Ascending aorta (tissue), 2 donors: ENCODE measurements at regions not wholly inside any gene's neighbourhood (a gene's known extent, or its start where the extent isn't known, plus 50 kb on each side); places are given as distances from the start of the nearest gene placed in this dataset.

Experiments used
- DNase-seq, 2 donors: peaks; one replicate each; pipeline ENCODE4 v3.0.0-alpha.2; 2019; ENCODE audit warnings: low spot score in 2 of 2
- H3K27ac ChIP-seq, 2 donors: fragments of 200-600 bp; sonication (generic); one replicate each; pipeline ENCODE4 v1.5.1; 2016 to 2017; ENCODE audit warnings: mild to moderate bottlenecking in 1 of 2
- H3K27me3 ChIP-seq: fragments of 200-600 bp; sonication (generic); one replicate; pipeline ENCODE4 v1.5.1; 2017
- H3K36me3 ChIP-seq, 2 donors: fragments of 200-600 bp; sonication (generic); one replicate each; pipeline ENCODE4 v1.5.1; 2016
- H3K4me1 ChIP-seq, 2 donors: fragments of 200-600 bp; sonication (generic); one replicate each; pipeline ENCODE4 v1.5.1; 2016 to 2017; ENCODE audit warnings: mild to moderate bottlenecking in 1 of 2
- H3K4me3 ChIP-seq, 2 donors: fragments of 200-600 bp; sonication (generic); one replicate each; pipeline ENCODE4 v1.5.1; 2016 to 2017; ENCODE audit warnings: mild to moderate bottlenecking in 1 of 2
- H3K9me3 ChIP-seq, 2 donors: fragments of 200-600 bp; sonication (generic); one replicate each; pipeline ENCODE4 v1.5.1; 2016
- CTCF ChIP-seq, 3 experiments: fragments of 200-600 bp in 2 of 3; fragments of 450-650 bp in 1 of 3; sonication (generic) in 2 of 3; IDR thresholded peaks; one replicate each; pipeline ENCODE4 v1.5.1; 2016 to 2019; ENCODE audit warnings: antibody characterized with exemption in 3 of 3, mild to moderate bottlenecking in 1 of 3, moderate library complexity in 1 of 3
- intact Hi-C: fragments of 100-400 bp; cut with DNase I; formaldehyde crosslinking; loops from one replicate; pipeline ENCODE4 v1.15.1; 2023

- DNase-seq, result no peak
- Histone ChIP-seq H3K36me3 (no peaks in the 10 kb centered on the region), H3K4me1 (no peaks in the 10 kb centered on the region), H3K27me3 (no peaks in the 10 kb centered on the region), H3K9me3 (no peaks in the 10 kb centered on the region), H3K27ac (no peak overlapping the region), H3K4me3 (no peak overlapping the region)
- TF ChIP-seq CTCF (IDR thresholded peaks at IDR 0.05), result no peak
- intact Hi-C loops, result no loop called here
Observed at GRCh38 chr1:55311057-55311641, 96.0 kb upstream of the USP24 start.

GRCh38 chr1:55310505-55310971 lies 95.4 kb upstream of the USP24 start:
- Histone ChIP-seq H3K4me1 (no peaks in the 10 kb centered on the region), H3K36me3 (no peaks in the 10 kb centered on the region), H3K27ac (no peak overlapping the region), H3K27me3 (no peaks in the 10 kb centered on the region), H3K9me3 (no peaks in the 10 kb centered on the region), H3K4me3 (no peak overlapping the region)
- intact Hi-C loops, result no loop called here
- no peak for DNase-seq
- no peak for TF ChIP-seq CTCF (IDR thresholded peaks at IDR 0.05)

DNA sequence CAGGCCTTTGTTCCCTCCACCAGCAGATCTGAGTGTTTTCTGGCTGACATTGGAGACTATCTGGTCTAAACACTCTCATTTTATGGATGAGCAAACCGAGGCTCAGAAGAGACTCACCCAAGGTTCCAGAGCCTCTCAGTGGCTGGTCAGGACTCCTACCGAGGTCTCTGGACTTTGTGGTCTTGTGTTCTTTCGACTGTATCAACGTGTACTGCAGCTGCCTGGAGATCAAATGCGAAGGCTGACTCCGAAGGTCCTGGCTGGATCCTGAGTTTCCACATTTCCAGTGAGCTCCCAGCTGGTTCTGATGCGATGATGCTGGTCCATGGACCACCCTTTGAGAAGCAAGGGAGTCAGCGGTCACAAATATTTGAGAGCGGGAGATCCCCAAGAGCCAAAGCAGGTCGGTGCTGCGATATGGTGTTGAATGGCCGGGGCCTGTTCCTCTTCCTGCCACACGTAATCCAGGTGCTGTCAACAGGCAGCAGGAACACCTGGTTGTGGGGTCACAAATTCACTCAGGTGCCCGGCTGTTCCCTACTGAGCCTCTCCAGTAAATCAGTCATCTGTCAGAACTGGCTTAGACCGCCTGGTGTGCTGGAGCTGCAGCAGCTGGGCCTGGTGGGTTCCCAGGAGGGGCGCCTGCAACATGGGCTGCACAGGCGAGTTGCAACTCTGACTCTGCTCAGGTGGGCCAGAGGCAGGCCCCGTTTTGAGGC lies 94.8 kb upstream of the USP24 start:
- intact Hi-C loops, result no loop called here
- no peak for TF ChIP-seq CTCF (IDR thresholded peaks at IDR 0.05)
- Histone ChIP-seq H3K27ac (no peak overlapping the region), H3K9me3 (no peaks in the 10 kb centered on the region), H3K4me1 (no peaks in the 10 kb centered on the region), H3K27me3 (no peaks in the 10 kb centered on the region), H3K36me3 (no peaks in the 10 kb centered on the region), H3K4me3 (no peak overlapping the region)
- no peak for DNase-seq

DNA sequence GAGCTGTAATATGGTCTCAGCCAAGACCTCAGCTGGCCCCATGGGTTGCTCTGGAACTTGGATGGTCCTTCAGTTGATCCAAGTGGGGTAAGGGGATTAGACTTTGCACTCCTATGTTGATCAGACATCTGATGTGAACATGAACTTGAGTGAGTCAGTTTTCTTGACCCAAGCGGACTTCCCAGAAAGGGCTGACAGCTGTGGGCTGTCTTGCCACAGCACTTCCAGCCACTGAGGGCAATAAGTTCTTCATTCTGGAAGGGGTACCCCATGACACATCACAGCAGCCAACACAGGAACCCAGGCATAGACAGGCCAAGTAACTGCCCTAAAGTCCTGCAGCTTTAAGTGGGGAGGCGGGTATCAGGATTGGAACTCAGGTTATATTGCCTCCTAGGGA lies 93.9 kb upstream of the USP24 start:
- Histone ChIP-seq H3K4me3 (no peak overlapping the region), H3K27me3 (no peaks in the 10 kb centered on the region), H3K4me1 (no peaks in the 10 kb centered on the region), H3K36me3 (no peaks in the 10 kb centered on the region), H3K9me3 (no peaks in the 10 kb centered on the region), H3K27ac (no peak overlapping the region)
- no peak for DNase-seq
- TF ChIP-seq CTCF (IDR thresholded peaks at IDR 0.05), result no peak
- intact Hi-C loops, result no loop called here

DNA sequence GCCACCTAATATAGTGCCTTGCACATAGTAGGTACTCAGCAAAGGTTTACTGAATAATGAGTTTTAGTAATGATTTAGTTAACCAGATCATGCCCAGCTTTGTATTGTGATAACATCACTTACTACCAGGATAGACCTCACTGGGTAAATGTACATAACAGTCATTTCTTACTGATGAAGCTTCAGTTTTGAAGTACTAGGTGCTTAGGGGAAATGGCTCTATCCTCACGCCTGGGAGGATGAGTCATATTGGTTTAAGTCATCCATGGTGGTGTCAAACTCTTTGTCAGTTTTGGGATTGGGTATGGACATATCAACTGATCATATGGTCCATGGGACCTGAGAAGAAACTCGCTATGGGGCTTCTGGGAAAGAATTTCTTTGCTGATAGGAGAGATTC lies 90.6 kb upstream of the USP24 start:
- DNase-seq, result no peak
- Histone ChIP-seq H3K4me3 (no peak overlapping the region), H3K27me3 (no peaks in the 10 kb centered on the region), H3K4me1 (peaks cover 0 to 5% of the 10 kb centered on the region in 2 donors), H3K36me3 (no peaks in the 10 kb centered on the region), H3K9me3 (no peaks in the 10 kb centered on the region), H3K27ac (no peak overlapping the region)
- no peak for TF ChIP-seq CTCF (IDR thresholded peaks at IDR 0.05)
- intact Hi-C loops, result no loop called here
